ENCODE measurements at regions not wholly inside any gene's neighbourhood (a gene's known extent, or its start where the extent isn't known, plus 50 kb on each side); places are given as distances from the start of the nearest gene placed in this dataset.

DNA sequence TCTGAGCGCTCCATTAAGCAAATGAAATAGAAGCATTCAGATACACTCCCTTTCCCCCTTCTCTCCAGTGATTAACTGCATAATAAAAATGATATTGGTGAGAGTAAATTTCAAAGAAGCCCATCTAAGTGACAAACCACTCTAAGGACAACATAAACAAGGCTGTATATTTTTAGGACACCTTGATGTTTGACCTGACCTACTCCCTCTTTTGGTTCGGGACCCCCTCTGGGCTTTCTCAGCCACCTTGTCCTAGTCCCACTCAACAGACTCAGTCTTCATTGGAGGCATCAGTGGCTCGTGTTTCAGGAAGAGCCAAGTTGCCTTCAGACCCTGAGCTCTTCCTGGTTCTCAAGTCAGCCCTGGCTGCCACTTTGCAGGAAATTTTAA is 182.3 kb upstream of the NCAM1 start:
- peaks cover 0 to 8% of the 10 kb centered on the region in 2 experiments for H3K9me3 ChIP-seq (ENCODE audit: control insufficient read depth in 1 of 2, insufficient read depth in 1 of 2, low read length in 2 of 2)
- peaks cover 21% of the 10 kb centered on the region for H3K27me3 Mint-ChIP-seq
- no peaks in the 10 kb centered on the region for H3K4me1 Mint-ChIP-seq (ENCODE audit: low read depth)
- no peaks in the 10 kb centered on the region for H3K36me3 Mint-ChIP-seq (ENCODE audit: low read depth)
- H3K36me3 ChIP-seq (ENCODE audit: insufficient read depth, low read length), result no peaks in the 10 kb centered on the region
- ChIA-PET POLR2A (no interaction called here), CTCF (interaction anchor here (0.6 kb wide), 1 partner anchor 193 kb away, joined by 3 read pairs; no protein-coding TSS in a partner anchor)
- intact Hi-C loops (cut with DNase I, micrococcal nuclease), result no loop called here
- DNase-seq (no peak), ATAC-seq (ENCODE audit: poor library complexity) (no peak)
- no peaks in the 10 kb centered on the region for H3K9me3 Mint-ChIP-seq
- no peak overlapping the region for H3K27ac Mint-ChIP-seq
- TF ChIP-seq, protein P1, sequence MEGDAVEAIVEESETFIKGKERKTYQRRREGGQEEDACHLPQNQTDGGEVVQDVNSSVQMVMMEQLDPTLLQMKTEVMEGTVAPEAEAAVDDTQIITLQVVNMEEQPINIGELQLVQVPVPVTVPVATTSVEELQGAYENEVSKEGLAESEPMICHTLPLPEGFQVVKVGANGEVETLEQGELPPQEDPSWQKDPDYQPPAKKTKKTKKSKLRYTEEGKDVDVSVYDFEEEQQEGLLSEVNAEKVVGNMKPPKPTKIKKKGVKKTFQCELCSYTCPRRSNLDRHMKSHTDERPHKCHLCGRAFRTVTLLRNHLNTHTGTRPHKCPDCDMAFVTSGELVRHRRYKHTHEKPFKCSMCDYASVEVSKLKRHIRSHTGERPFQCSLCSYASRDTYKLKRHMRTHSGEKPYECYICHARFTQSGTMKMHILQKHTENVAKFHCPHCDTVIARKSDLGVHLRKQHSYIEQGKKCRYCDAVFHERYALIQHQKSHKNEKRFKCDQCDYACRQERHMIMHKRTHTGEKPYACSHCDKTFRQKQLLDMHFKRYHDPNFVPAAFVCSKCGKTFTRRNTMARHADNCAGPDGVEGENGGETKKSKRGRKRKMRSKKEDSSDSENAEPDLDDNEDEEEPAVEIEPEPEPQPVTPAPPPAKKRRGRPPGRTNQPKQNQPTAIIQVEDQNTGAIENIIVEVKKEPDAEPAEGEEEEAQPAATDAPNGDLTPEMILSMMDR (IDR thresholded peaks at IDR 0.05), result no peak
- no peaks in the 10 kb centered on the region for H3K4me1 ChIP-seq (ENCODE audit: insufficient read depth, low read length)
- H3K27me3 ChIP-seq (ENCODE audit: control insufficient read depth in 1 of 2, insufficient read depth in 2 of 2, low read length in 2 of 2), result peaks cover 0 to 3% of the 10 kb centered on the region in 2 experiments
- H3K4me3 Mint-ChIP-seq, result no peak overlapping the region
- H3K4me3 ChIP-seq (ENCODE audit: low read length), result no peak overlapping the region
- no peak overlapping the region for H3K27ac ChIP-seq (ENCODE audit: low read depth in 1 of 2, low read length in 2 of 2)

DNA sequence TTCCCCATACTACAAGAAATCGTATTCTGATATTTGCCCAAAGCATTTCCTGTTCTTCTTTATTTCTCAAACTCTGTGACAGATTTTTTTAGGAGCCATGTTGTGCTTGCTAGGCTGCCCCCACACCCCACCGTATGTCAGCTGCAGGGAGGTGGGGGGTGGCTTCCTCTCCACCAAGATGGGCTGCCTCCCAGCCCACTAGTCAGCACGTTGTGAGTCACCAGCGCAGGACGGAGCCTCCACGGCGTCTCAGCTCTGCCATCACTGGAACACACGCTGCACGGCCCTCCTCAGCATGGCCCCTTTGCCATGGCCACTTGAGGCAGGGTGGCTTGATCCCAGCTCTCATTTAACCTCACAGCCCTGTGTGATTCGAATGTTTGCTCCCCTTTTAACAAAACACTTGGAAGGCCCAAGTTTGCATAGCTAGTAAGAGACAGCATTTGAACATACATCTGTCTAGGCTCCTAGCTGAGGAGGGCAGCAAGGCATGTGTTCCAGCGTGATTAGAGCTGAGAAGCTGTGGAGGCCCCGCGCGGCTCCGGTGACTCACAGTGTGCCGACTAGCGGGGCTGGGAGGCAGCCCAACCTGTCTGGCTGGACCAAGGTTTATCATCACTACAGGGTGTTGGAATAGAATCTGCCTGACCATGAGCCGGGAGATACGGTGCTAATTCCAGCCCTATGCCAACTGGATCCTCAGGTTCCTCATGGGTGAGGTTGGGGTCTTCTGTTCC is 180.7 kb upstream of the NCAM1 start:
- H3K36me3 Mint-ChIP-seq (ENCODE audit: low read depth), result no peaks in the 10 kb centered on the region
- POLR2A ChIA-PET, result no interaction called here

GRCh38 chr11:112783945-112784322 is 177.3 kb upstream of the NCAM1 start:
- Mint-ChIP-seq H3K4me1 (ENCODE audit: low read depth) (no peaks in the 10 kb centered on the region), H3K4me3 (no peak overlapping the region), H3K27me3 (peaks cover 30% of the 10 kb centered on the region), H3K9me3 (no peaks in the 10 kb centered on the region), H3K36me3 (ENCODE audit: low read depth) (no peaks in the 10 kb centered on the region), H3K27ac (no peak overlapping the region)
- Histone ChIP-seq H3K4me1 (ENCODE audit: insufficient read depth, low read length) (no peaks in the 10 kb centered on the region), H3K36me3 (ENCODE audit: insufficient read depth, low read length) (no peaks in the 10 kb centered on the region), H3K9me3 (ENCODE audit: control insufficient read depth in 1 of 2, insufficient read depth in 1 of 2, low read length in 2 of 2) (peaks cover 0 to 10% of the 10 kb centered on the region in 2 experiments), H3K4me3 (ENCODE audit: low read length) (no peak overlapping the region), H3K27ac (ENCODE audit: low read depth in 1 of 2, low read length in 2 of 2) (no peak overlapping the region), H3K27me3 (ENCODE audit: control insufficient read depth in 1 of 2, insufficient read depth in 2 of 2, low read length in 2 of 2) (peaks cover 4 to 6% of the 10 kb centered on the region in 2 experiments)
- ATAC-seq (ENCODE audit: poor library complexity) (no peak), DNase-seq (no peak)
- POLR2A ChIA-PET, result no interaction called here
- CTCF ChIA-PET, result no interaction called here
- intact Hi-C loops (cut with DNase I, micrococcal nuclease), result no loop called here
- TF ChIP-seq, protein P1 (IDR thresholded peaks at IDR 0.05), result no peak

More for the DNA sequence above, 180.7 kb upstream of the NCAM1 start:
- TF ChIP-seq, protein P1 (IDR thresholded peaks at IDR 0.05), result no peak
- no peak for ATAC-seq (ENCODE audit: poor library complexity)
- H3K9me3 ChIP-seq (ENCODE audit: control insufficient read depth in 1 of 2, insufficient read depth in 1 of 2, low read length in 2 of 2), result peaks cover 0 to 5% of the 10 kb centered on the region in 2 experiments
- CTCF ChIA-PET, result no interaction called here
- H3K27ac ChIP-seq (ENCODE audit: low read depth in 1 of 2, low read length in 2 of 2), result no peak overlapping the region
- H3K4me3 ChIP-seq (ENCODE audit: low read length), result no peak overlapping the region
- no peaks in the 10 kb centered on the region for H3K4me1 ChIP-seq (ENCODE audit: insufficient read depth, low read length)
- no peak for DNase-seq
- Mint-ChIP-seq H3K4me3 (no peak overlapping the region), H3K27me3 (peaks cover 17% of the 10 kb centered on the region), H3K9me3 (no peaks in the 10 kb centered on the region), H3K4me1 (ENCODE audit: low read depth) (no peaks in the 10 kb centered on the region), H3K27ac (no peak overlapping the region)
- intact Hi-C loops (cut with DNase I, micrococcal nuclease), result no loop called here
- H3K27me3 ChIP-seq (ENCODE audit: control insufficient read depth in 1 of 2, insufficient read depth in 2 of 2, low read length in 2 of 2), result peaks cover 0 to 3% of the 10 kb centered on the region in 2 experiments
- H3K36me3 ChIP-seq (ENCODE audit: insufficient read depth, low read length), result no peaks in the 10 kb centered on the region

All from CD4-positive, alpha-beta T cell (primary cell).